ENCODE measurements at regions not wholly inside any gene's neighbourhood (a gene's known extent, or its start where the extent isn't known, plus 50 kb on each side); places are given as distances from the start of the nearest gene placed in this dataset.

DNA sequence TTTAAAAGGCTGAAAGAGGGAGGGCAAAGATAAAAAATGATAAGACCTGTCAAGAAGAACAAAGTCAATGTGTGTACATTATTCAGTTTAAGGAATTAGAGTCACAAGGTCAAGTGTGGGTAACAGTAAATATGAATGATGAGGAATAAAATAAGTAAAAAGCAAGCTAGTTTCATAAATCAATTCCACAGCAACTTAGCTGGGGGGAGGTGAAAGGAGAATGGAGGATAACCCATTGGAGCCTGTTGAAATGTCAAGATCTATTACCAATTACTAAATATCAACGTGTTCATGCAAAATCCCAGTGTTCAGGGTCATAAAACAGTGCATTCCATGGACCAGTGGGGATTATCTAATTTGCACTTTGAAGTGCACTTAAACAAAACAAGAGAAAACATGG is 242.9 kb downstream of the TBX18 start (continued):
- TF ChIP-seq, protein P1, sequence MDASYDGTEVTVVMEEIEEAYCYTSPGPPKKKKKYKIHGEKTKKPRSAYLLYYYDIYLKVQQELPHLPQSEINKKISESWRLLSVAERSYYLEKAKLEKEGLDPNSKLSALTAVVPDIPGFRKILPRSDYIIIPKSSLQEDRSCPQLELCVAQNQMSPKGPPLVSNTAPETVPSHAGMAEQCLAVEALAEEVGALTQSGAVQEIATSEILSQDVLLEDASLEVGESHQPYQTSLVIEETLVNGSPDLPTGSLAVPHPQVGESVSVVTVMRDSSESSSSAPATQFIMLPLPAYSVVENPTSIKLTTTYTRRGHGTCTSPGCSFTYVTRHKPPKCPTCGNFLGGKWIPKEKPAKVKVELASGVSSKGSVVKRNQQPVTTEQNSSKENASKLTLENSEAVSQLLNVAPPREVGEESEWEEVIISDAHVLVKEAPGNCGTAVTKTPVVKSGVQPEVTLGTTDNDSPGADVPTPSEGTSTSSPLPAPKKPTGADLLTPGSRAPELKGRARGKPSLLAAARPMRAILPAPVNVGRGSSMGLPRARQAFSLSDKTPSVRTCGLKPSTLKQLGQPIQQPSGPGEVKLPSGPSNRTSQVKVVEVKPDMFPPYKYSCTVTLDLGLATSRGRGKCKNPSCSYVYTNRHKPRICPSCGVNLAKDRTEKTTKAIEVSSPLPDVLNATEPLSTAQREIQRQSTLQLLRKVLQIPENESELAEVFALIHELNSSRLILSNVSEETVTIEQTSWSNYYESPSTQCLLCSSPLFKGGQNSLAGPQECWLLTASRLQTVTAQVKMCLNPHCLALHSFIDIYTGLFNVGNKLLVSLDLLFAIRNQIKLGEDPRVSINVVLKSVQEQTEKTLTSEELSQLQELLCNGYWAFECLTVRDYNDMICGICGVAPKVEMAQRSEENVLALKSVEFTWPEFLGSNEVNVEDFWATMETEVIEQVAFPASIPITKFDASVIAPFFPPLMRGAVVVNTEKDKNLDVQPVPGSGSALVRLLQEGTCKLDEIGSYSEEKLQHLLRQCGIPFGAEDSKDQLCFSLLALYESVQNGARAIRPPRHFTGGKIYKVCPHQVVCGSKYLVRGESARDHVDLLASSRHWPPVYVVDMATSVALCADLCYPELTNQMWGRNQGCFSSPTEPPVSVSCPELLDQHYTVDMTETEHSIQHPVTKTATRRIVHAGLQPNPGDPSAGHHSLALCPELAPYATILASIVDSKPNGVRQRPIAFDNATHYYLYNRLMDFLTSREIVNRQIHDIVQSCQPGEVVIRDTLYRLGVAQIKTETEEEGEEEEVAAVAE (CRISPR knock-in tag; IDR thresholded peaks at IDR 0.05; ENCODE audit: borderline replicate concordance): no peak
- TF ChIP-seq, protein P2, sequence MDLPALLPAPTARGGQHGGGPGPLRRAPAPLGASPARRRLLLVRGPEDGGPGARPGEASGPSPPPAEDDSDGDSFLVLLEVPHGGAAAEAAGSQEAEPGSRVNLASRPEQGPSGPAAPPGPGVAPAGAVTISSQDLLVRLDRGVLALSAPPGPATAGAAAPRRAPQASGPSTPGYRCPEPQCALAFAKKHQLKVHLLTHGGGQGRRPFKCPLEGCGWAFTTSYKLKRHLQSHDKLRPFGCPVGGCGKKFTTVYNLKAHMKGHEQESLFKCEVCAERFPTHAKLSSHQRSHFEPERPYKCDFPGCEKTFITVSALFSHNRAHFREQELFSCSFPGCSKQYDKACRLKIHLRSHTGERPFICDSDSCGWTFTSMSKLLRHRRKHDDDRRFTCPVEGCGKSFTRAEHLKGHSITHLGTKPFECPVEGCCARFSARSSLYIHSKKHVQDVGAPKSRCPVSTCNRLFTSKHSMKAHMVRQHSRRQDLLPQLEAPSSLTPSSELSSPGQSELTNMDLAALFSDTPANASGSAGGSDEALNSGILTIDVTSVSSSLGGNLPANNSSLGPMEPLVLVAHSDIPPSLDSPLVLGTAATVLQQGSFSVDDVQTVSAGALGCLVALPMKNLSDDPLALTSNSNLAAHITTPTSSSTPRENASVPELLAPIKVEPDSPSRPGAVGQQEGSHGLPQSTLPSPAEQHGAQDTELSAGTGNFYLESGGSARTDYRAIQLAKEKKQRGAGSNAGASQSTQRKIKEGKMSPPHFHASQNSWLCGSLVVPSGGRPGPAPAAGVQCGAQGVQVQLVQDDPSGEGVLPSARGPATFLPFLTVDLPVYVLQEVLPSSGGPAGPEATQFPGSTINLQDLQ (CRISPR knock-in tag; IDR thresholded peaks at IDR 0.05): no peak
- no peak for TF ChIP-seq CEBPG (CRISPR knock-in tag; IDR thresholded peaks at IDR 0.05)
- TF ChIP-seq, protein P3, sequence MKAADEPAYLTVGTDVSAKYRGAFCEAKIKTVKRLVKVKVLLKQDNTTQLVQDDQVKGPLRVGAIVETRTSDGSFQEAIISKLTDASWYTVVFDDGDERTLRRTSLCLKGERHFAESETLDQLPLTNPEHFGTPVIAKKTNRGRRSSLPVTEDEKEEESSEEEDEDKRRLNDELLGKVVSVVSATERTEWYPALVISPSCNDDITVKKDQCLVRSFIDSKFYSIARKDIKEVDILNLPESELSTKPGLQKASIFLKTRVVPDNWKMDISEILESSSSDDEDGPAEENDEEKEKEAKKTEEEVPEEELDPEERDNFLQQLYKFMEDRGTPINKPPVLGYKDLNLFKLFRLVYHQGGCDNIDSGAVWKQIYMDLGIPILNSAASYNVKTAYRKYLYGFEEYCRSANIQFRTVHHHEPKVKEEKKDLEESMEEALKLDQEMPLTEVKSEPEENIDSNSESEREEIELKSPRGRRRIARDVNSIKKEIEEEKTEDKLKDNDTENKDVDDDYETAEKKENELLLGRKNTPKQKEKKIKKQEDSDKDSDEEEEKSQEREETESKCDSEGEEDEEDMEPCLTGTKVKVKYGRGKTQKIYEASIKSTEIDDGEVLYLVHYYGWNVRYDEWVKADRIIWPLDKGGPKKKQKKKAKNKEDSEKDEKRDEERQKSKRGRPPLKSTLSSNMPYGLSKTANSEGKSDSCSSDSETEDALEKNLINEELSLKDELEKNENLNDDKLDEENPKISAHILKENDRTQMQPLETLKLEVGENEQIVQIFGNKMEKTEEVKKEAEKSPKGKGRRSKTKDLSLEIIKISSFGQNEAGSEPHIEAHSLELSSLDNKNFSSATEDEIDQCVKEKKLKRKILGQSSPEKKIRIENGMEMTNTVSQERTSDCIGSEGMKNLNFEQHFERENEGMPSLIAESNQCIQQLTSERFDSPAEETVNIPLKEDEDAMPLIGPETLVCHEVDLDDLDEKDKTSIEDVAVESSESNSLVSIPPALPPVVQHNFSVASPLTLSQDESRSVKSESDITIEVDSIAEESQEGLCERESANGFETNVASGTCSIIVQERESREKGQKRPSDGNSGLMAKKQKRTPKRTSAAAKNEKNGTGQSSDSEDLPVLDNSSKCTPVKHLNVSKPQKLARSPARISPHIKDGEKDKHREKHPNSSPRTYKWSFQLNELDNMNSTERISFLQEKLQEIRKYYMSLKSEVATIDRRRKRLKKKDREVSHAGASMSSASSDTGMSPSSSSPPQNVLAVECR (CRISPR knock-in tag; IDR thresholded peaks at IDR 0.05; ENCODE audit: borderline replicate concordance): no peak
